Tibial artery (tissue), 4 donors: ENCODE measurements at regions not wholly inside any gene's neighbourhood (a gene's known extent, or its start where the extent isn't known, plus 50 kb on each side); places are given as distances from the start of the nearest gene placed in this dataset.

ENCODE experiments used
- DNase-seq, 2 donors: peaks; one replicate each; pipeline ENCODE4 v3.0.0-alpha.2; 2019
- H3K27ac ChIP-seq, 2 donors: fragments of 200-600 bp; sonication (generic) in 1 of 2; 1 replicate in 1 of 2; 2 replicates in 1 of 2; pipeline ENCODE4 v1.5.1; 2018 to 2019; ENCODE audit warnings: mild to moderate bottlenecking in 1 of 2
- H3K27me3 ChIP-seq, 2 donors: fragments of 200-600 bp; sonication (generic) in 1 of 2; one replicate each; pipeline versions ENCODE4 v1.5.1 to v1.6.0; 2016 to 2019
- H3K36me3 ChIP-seq, 3 donors: fragments of 200-600 bp; sonication (generic) in 2 of 3; one replicate each; pipeline ENCODE4 v1.5.1; 2016 to 2019; ENCODE audit warnings: mild to moderate bottlenecking in 2 of 3
- H3K4me1 ChIP-seq, 4 donors: fragments of 200-600 bp; sonication (generic) in 2 of 4; 1 replicate in 3 of 4; 2 replicates in 1 of 4; pipeline ENCODE4 v1.5.1; 2016 to 2019
- H3K4me3 ChIP-seq, 2 donors: fragments of 200-600 bp; sonication (generic) in 1 of 2; 1 replicate in 1 of 2; 2 replicates in 1 of 2; pipeline ENCODE4 v1.5.1; 2018 to 2019; ENCODE audit warnings: mild to moderate bottlenecking in 2 of 2
- H3K9me3 ChIP-seq, 3 donors: fragments of 200-600 bp; sonication (generic) in 1 of 3; one replicate each; pipeline ENCODE4 v1.5.1; 2016 to 2019
- intact Hi-C: fragments of 100-400 bp; cut with DNase I; formaldehyde crosslinking; loops from one replicate; pipeline ENCODE4 v1.15.0; 2023; ENCODE audit warnings: low total_unique reads
- TF ChIP-seq, protein P1 (sequence below), 2 experiments: fragments of 200-600 bp in 1 of 2; fragments of 450-650 bp in 1 of 2; IDR thresholded peaks; one replicate each; pipeline ENCODE4 v1.5.1; 2017 to 2019; ENCODE audit warnings: antibody characterized with exemption in 2 of 2, mild to moderate bottlenecking in 1 of 2, moderate library complexity in 1 of 2

DNA sequence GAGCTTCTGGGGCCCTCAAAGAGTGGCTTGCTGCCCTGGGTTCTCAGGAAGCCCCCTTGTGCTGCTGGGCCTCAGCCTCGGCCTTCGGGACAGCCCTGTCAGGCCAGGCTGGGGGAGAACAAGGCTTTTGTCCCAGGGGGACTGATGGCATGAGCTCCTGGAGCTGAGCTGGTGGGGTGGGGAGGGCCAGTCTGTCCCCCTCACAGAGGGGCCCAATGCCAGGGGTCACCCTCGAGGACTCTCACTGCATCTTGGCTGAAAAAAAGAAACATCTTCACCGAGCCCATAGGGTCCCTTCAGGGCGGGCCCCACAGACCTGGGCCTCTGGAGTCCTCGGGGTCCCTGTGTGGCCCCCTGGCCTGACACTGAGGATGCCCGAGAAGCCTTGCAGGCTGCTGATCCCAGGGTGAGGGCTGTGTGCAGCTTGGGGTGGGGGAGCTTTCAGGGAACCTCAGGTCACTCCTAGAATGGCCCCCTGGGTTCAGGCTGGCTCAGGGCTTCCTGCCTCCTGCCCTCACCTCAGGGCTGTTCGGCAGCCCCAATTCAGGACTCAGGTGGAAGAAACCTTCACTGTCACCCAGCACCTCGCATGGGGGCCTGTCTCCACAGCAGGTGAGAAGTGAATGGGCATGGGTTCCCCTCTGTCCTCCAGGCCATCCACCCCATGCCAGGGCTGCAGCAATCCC lies 90.5 kb downstream of the TNFRSF13B start:
- Histone ChIP-seq H3K27ac (no peak overlapping the region), H3K9me3 (no peaks in the 10 kb centered on the region), H3K27me3 (peaks cover 0 to 11% of the 10 kb centered on the region in 2 donors), H3K4me3 (no peak overlapping the region), H3K4me1 (peaks cover 0 to 5% (median 0%) of the 10 kb centered on the region in 4 donors), H3K36me3 (no peaks in the 10 kb centered on the region)
- DNase-seq: no peak
- TF ChIP-seq, protein P1, sequence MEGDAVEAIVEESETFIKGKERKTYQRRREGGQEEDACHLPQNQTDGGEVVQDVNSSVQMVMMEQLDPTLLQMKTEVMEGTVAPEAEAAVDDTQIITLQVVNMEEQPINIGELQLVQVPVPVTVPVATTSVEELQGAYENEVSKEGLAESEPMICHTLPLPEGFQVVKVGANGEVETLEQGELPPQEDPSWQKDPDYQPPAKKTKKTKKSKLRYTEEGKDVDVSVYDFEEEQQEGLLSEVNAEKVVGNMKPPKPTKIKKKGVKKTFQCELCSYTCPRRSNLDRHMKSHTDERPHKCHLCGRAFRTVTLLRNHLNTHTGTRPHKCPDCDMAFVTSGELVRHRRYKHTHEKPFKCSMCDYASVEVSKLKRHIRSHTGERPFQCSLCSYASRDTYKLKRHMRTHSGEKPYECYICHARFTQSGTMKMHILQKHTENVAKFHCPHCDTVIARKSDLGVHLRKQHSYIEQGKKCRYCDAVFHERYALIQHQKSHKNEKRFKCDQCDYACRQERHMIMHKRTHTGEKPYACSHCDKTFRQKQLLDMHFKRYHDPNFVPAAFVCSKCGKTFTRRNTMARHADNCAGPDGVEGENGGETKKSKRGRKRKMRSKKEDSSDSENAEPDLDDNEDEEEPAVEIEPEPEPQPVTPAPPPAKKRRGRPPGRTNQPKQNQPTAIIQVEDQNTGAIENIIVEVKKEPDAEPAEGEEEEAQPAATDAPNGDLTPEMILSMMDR (IDR thresholded peaks at IDR 0.05): no peak
- intact Hi-C loops: no loop called here

DNA sequence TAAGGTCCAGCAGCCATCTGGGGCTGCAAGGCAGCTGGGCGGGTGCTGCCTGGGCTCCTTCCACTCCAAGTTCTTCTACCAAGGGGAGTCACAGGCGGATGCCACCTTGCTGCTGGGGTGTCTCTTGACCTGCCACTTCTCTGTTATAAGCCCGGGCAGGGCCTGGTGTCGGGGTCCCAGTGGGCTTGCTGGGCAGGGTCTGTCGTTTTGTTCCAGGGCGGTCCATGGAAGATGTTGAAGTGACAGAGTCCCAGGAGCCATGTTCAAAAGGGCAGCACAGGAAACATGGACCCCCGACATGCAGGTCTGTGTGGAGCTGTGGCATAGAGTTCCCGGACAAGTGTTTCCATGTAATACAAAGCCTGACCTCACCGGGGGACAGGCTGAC lies 91.1 kb downstream of the TNFRSF13B start:
- DNase-seq: no peak
- Histone ChIP-seq H3K9me3 (no peaks in the 10 kb centered on the region), H3K27me3 (peaks cover 0 to 11% of the 10 kb centered on the region in 2 donors), H3K27ac (no peak overlapping the region), H3K36me3 (no peaks in the 10 kb centered on the region), H3K4me3 (no peak overlapping the region), H3K4me1 (peaks cover 0 to 7% (median 0%) of the 10 kb centered on the region in 4 donors)
- TF ChIP-seq, protein P1 (IDR thresholded peaks at IDR 0.05): no peak
- intact Hi-C loops: no loop called here

DNA sequence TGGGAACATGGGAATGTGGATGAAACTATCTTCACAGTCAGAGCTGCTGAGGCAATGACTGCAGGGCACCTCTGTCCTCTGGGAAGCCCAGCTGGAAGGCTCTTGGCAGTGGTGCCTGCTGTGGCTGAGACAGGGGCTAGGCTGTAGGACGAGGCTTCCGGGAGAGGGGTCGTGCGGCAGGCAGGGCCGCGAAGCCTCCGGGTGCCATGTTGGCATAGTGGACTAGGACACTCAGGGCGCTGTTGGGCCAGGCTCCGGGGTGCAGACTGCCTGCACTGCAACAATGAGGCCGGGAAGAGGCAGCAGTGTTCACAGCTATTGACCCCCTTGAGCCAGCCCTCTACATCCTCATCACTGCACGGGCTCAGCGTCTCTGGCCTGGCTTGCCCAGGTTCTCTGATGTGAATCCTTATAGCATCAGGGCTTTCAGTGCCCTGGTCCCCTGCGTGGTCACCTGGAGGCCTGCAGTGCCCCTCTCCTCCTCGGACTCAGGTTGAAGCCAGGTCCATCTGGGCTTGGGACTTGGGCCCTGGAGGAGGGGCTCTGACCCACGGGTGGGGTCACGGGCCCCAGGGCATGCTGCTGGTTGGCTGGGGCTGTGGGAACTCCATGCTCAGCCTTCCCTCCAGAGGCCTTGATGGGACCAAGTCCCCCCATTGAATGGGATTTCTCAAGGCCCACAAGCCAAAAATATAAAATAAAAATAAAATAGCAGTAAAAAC lies 91.6 kb downstream of the TNFRSF13B start:
- Histone ChIP-seq H3K4me3 (no peak overlapping the region), H3K4me1 (peaks cover 0 to 9% (median 0%) of the 10 kb centered on the region in 4 donors), H3K27ac (no peak overlapping the region), H3K27me3 (peaks cover 0 to 11% of the 10 kb centered on the region in 2 donors), H3K9me3 (no peaks in the 10 kb centered on the region), H3K36me3 (no peaks in the 10 kb centered on the region)
- DNase-seq: no peak
- TF ChIP-seq, protein P1 (IDR thresholded peaks at IDR 0.05): no peak
- intact Hi-C loops: no loop called here

DNA sequence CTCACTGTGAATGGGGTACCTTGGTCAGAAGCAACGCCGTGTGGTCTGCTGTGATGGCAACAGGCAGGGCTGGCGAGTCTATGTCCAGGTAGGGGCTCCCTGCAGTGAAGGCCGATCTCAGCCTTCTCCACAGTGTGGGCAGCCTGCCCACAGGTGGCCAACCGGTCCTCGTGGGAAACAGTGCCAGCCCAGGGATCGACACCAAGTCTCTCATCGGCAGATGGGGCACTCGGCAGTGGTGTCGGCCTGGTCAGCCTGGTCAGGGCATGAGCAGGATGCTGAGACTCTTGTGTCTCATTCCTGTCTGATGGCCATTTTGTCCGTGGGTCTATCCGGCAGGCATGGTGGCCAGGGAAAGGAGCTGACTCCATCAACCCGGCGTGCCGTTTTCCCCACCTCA lies 92.2 kb downstream of the TNFRSF13B start:
- Histone ChIP-seq H3K27me3 (peaks cover 0 to 11% of the 10 kb centered on the region in 2 donors), H3K9me3 (no peaks in the 10 kb centered on the region), H3K36me3 (no peaks in the 10 kb centered on the region), H3K27ac (no peak overlapping the region), H3K4me1 (peaks cover 0 to 9% (median 0%) of the 10 kb centered on the region in 4 donors), H3K4me3 (no peak overlapping the region)
- TF ChIP-seq, protein P1 (IDR thresholded peaks at IDR 0.05): no peak
- no peak for DNase-seq
- intact Hi-C loops: no loop called here

DNA sequence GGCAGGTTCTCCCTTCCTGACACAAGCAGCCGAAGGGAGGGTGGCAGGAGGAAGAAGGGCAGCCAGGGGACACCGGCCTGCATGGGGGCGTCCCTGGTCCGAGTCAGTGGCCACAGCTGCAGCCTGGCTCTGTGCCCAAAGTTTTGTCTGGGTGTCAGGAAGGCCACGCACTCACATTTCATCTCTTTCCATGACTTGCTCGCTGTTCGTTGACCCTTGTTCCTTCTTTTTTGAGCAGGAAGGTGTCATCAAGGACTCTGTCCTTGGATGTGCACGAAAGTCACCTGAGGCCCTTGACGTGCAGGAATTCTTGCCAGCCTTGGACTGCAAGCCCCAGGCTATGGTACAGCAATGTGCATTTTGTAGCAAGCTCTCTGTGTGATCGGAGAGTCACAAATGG lies 93.3 kb downstream of the TNFRSF13B start:
- Histone ChIP-seq H3K9me3 (no peaks in the 10 kb centered on the region), H3K4me3 (no peak overlapping the region), H3K27me3 (peaks cover 0 to 14% of the 10 kb centered on the region in 2 donors), H3K36me3 (no peaks in the 10 kb centered on the region), H3K4me1 (peaks cover 0 to 9% (median 0%) of the 10 kb centered on the region in 4 donors), H3K27ac (no peak overlapping the region)
- no peak for DNase-seq
- TF ChIP-seq, protein P1 (IDR thresholded peaks at IDR 0.05): no peak
- intact Hi-C loops: no loop called here
